H9 (cell line): ENCODE measurements at regions not wholly inside any gene's neighbourhood (a gene's known extent, or its start where the extent isn't known, plus 50 kb on each side); places are given as distances from the start of the nearest gene placed in this dataset.

ENCODE experiments used
- DNase-seq: peaks from one replicate; pipeline ENCODE4 v3.0.0-alpha.2; 2017
- H2AFZ ChIP-seq: one replicate; pipeline ENCODE4 v1.6.1; 2013; ENCODE audit warnings: mild to moderate bottlenecking, low read length, control low read depth, moderate library complexity
- H2AK5ac ChIP-seq: 2 replicates; pipeline ENCODE4 v1.6.1; 2013; ENCODE audit warnings: low read length, control low read depth, mixed read lengths; ENCODE audit not compliant: insufficient read length
- H2BK120ac ChIP-seq: one replicate; pipeline ENCODE4 v1.6.1; 2013; ENCODE audit warnings: low read depth, mild to moderate bottlenecking, low read length, control low read depth, inconsistent platforms; ENCODE audit not compliant: poor library complexity, severe bottlenecking
- H2BK12ac ChIP-seq: 2 replicates; pipeline ENCODE4 v1.6.1; 2013; ENCODE audit warnings: low read length, control low read depth, mixed read lengths, low read depth; ENCODE audit not compliant: insufficient read length
- H2BK15ac ChIP-seq: 2 replicates; pipeline ENCODE4 v1.6.1; 2013; ENCODE audit warnings: low read depth, low read length, control low read depth
- H2BK20ac ChIP-seq: one replicate; pipeline ENCODE4 v1.6.1; 2013; ENCODE audit warnings: low read depth, mild to moderate bottlenecking, low read length, control low read depth, inconsistent platforms; ENCODE audit not compliant: poor library complexity, severe bottlenecking
- H2BK5ac ChIP-seq: 2 replicates; pipeline ENCODE4 v1.6.1; 2013; ENCODE audit warnings: low read length, control low read depth, mixed read lengths; ENCODE audit not compliant: insufficient read length
- H3K14ac ChIP-seq: 2 replicates; pipeline ENCODE4 v1.6.1; 2013; ENCODE audit warnings: low read length, control low read depth; ENCODE audit not compliant: insufficient read depth
- H3K18ac ChIP-seq: 2 replicates; pipeline ENCODE4 v1.6.1; 2013; ENCODE audit warnings: low read depth, mild to moderate bottlenecking, mixed read lengths, low read length, control low read depth; ENCODE audit not compliant: insufficient read length
- H3K23ac ChIP-seq: 2 replicates; pipeline ENCODE4 v1.6.1; 2013; ENCODE audit warnings: low read length, control low read depth, mixed read lengths, low read depth; ENCODE audit not compliant: insufficient read length
- H3K23me2 ChIP-seq: 2 replicates; pipeline ENCODE4 v1.6.1; 2013; ENCODE audit warnings: low read depth, mild to moderate bottlenecking, mixed read lengths, low read length, control low read depth; ENCODE audit not compliant: insufficient read length, poor library complexity, severe bottlenecking
- H3K27ac ChIP-seq: 2 replicates; pipeline ENCODE4 v1.5.1; 2013; ENCODE audit warnings: low read length, control low read depth, mixed read lengths, low read depth; ENCODE audit not compliant: insufficient read length
- H3K27me3 ChIP-seq: 2 replicates; pipeline ENCODE4 v1.6.1; 2013; ENCODE audit warnings: low read length, control low read depth, inconsistent platforms; ENCODE audit not compliant: insufficient read depth
- H3K4ac ChIP-seq: 2 replicates; pipeline ENCODE4 v1.6.1; 2013; ENCODE audit warnings: low read depth, mild to moderate bottlenecking, control low read depth, inconsistent platforms, low read length, moderate library complexity
- H3K4me1 ChIP-seq: 2 replicates; pipeline ENCODE4 v1.6.1; 2013; ENCODE audit warnings: low read length, control low read depth, inconsistent platforms; ENCODE audit not compliant: insufficient read depth
- H3K4me2 ChIP-seq: 2 replicates; pipeline ENCODE4 v1.6.1; 2013; ENCODE audit warnings: low read length, control low read depth, mixed read lengths; ENCODE audit not compliant: insufficient read length, insufficient read depth
- H3K56ac ChIP-seq: 2 replicates; pipeline ENCODE4 v1.6.1; 2013; ENCODE audit warnings: low read depth, mild to moderate bottlenecking, mixed read lengths, low read length, control low read depth; ENCODE audit not compliant: insufficient read length
- H3K79me1 ChIP-seq: 2 replicates; pipeline ENCODE4 v1.6.1; 2013; ENCODE audit warnings: low read depth, mild to moderate bottlenecking, moderate library complexity, low read length, control low read depth, inconsistent platforms; ENCODE audit not compliant: insufficient read depth, poor library complexity, severe bottlenecking
- H3K79me2 ChIP-seq: 2 replicates; pipeline ENCODE4 v1.6.1; 2013; ENCODE audit warnings: low read length, control low read depth, inconsistent platforms; ENCODE audit not compliant: insufficient read depth
- H3K9ac ChIP-seq: 2 replicates; pipeline ENCODE4 v1.6.1; 2013; ENCODE audit warnings: low read length, control low read depth, mixed read lengths; ENCODE audit not compliant: insufficient read length; ENCODE audit errors: extremely low read depth
- H3K9me3 ChIP-seq: one replicate; pipeline ENCODE4 v1.6.1; 2013; ENCODE audit warnings: low read depth, low read length, inconsistent platforms; ENCODE audit not compliant: control insufficient read depth
- H3T11ph ChIP-seq: one replicate; pipeline ENCODE4 v1.6.1; 2013; ENCODE audit warnings: mild to moderate bottlenecking, low read length, control low read depth, inconsistent platforms
- H4K20me1 ChIP-seq: one replicate; pipeline ENCODE4 v1.6.1; 2013; ENCODE audit not compliant: control insufficient read depth, insufficient read length, insufficient read depth
- H4K5ac ChIP-seq: 2 replicates; pipeline ENCODE4 v1.6.1; 2013; ENCODE audit warnings: low read depth, mild to moderate bottlenecking, mixed read lengths, low read length, control low read depth; ENCODE audit not compliant: insufficient read length
- H4K8ac ChIP-seq: replicated peaks from 2 replicates; pipeline ENCODE4 v1.6.1; 2013; ENCODE audit warnings: low read length, control low read depth, mixed read lengths, low read depth; ENCODE audit not compliant: insufficient read length
- H4K91ac ChIP-seq: 2 replicates; pipeline ENCODE4 v1.6.1; 2013; ENCODE audit warnings: low read depth, mild to moderate bottlenecking, moderate library complexity, mixed read lengths, low read length, control low read depth; ENCODE audit not compliant: insufficient read length
- H3K27ac Mint-ChIP-seq, 3 experiments: 2 replicates in 2 of 3; 3 replicates in 1 of 3; pipeline ENCODE4 v1.8.0; 2020 to 2021; ENCODE audit warnings: mixed read lengths in 3 of 3, mild to moderate bottlenecking in 1 of 3, moderate library complexity in 1 of 3
- H3K27me3 Mint-ChIP-seq: 2 replicates; pipeline ENCODE4 v1.8.0; 2021; ENCODE audit warnings: low read depth, mild to moderate bottlenecking, moderate library complexity, mixed read lengths
- H3K36me3 Mint-ChIP-seq, 3 experiments: 2 replicates in 2 of 3; 3 replicates in 1 of 3; pipeline ENCODE4 v1.8.0; 2020 to 2021; ENCODE audit warnings: low read depth in 3 of 3, mixed read lengths in 3 of 3; ENCODE audit not compliant: insufficient read depth in 1 of 3
- H3K4me1 Mint-ChIP-seq, 2 experiments: 2 replicates each; pipeline ENCODE4 v1.8.0; 2020; ENCODE audit warnings: mixed read lengths in 2 of 2
- H3K4me3 Mint-ChIP-seq, 2 experiments: 2 replicates in 1 of 2; 3 replicates in 1 of 2; pipeline ENCODE4 v1.8.0; 2020 to 2021; ENCODE audit warnings: mild to moderate bottlenecking in 2 of 2, mixed read lengths in 2 of 2, moderate library complexity in 1 of 2
- H3K9me3 Mint-ChIP-seq, 2 experiments: 2 replicates in 1 of 2; 3 replicates in 1 of 2; pipeline ENCODE4 v1.8.0; 2020; ENCODE audit warnings: mild to moderate bottlenecking in 2 of 2, mixed read lengths in 2 of 2, moderate library complexity in 1 of 2
- CTCF ChIP-seq: fragments of 200-600 bp; sonication (generic); conservative IDR thresholded peaks from 3 replicates; pipeline ENCODE4 v1.8.0; 2021; ENCODE audit warnings: antibody characterized with exemption, mild to moderate bottlenecking
- WGBS: extraction: QIAGEN DNeasy Blood & Tissue Kit; methylation state at CpG from one replicate; pipeline ENCODE4 v1.1.7; 2013; ENCODE audit warnings: missing lambda C conversion rate, low lambda C conversion rate, mixed read lengths; ENCODE audit not compliant: insufficient read length; ENCODE audit errors: extremely low coverage; 5-methylcytosine and 5-hydroxymethylcytosine counted together

GRCh38 chr4:30264465-30264864 is 455.7 kb upstream of the PCDH7 start:
- no peak overlapping the region for H3K27ac Mint-ChIP-seq
- Histone ChIP-seq H3K79me2 (no peaks in the 10 kb centered on the region), H3K9me3 (peaks cover 3% of the 10 kb centered on the region)

More at GRCh38 chr4:30264465-30264864, 455.7 kb upstream of the PCDH7 start:
- Mint-ChIP-seq H3K36me3 (peaks cover 3 to 6% (median 4%) of the 10 kb centered on the region in 3 experiments; a peak in 3 of 7 replicates), H3K4me3 (no peak overlapping the region), H3K4me1 (peaks cover 3 to 5% of the 10 kb centered on the region in 2 experiments; a peak in 3 of 4 replicates), H3K9me3 (peaks cover 0 to 6% of the 10 kb centered on the region in 2 experiments; a peak in 3 of 5 replicates), H3K27me3 (no peaks in the 10 kb centered on the region)
- H3K56ac ChIP-seq: no peak overlapping the region
- H2BK120ac ChIP-seq: no peak overlapping the region
- no peak overlapping the region for H2AK5ac ChIP-seq
- H2AFZ ChIP-seq: no peak overlapping the region
- no peaks in the 10 kb centered on the region for H3K4me1 ChIP-seq
- DNase-seq: no peak
- no peak overlapping the region for H2BK15ac ChIP-seq
- H3K4ac ChIP-seq: no peak overlapping the region
- H2BK20ac ChIP-seq: no peak overlapping the region
- no peak overlapping the region for H2BK5ac ChIP-seq
- no peak overlapping the region for H4K91ac ChIP-seq
- H3K14ac ChIP-seq: no peak overlapping the region
- H3K27ac ChIP-seq: no peak overlapping the region
- no peak overlapping the region for H3K9ac ChIP-seq
- no peak overlapping the region for H3K4me2 ChIP-seq
- no peak overlapping the region for H3T11ph ChIP-seq
- TF ChIP-seq CTCF: no peak
- H3K23me2 ChIP-seq: no peaks in the 10 kb centered on the region
- H3K79me1 ChIP-seq: no peaks in the 10 kb centered on the region
- no peak overlapping the region for H3K18ac ChIP-seq
- no peak overlapping the region for H2BK12ac ChIP-seq
- H4K8ac ChIP-seq: no peak overlapping the region
- no peaks in the 10 kb centered on the region for H3K27me3 ChIP-seq
- H3K23ac ChIP-seq: no peak overlapping the region
- H4K20me1 ChIP-seq: no peaks in the 10 kb centered on the region
- H4K5ac ChIP-seq: no peak overlapping the region
- no CpG with 5 or more reads among the region's 15 CpGs for WGBS
